Esophagus mucosa (tissue), 1 donor: ENCODE measurements at regions not wholly inside any gene's neighbourhood (a gene's known extent, or its start where the extent isn't known, plus 50 kb on each side); places are given as distances from the start of the nearest gene placed in this dataset.
A peak's percentile ranks its signal among the peaks of the same experiment; 100 is the strongest.

Experiments used
- ATAC-seq: fragments of 200-7000 bp; cut with Tn5 transposase; one replicate; pipeline ENCODE4 v1.9.1; 2020
- donor health status: DM: yes; HTN: yes; CAD: no.

DNA sequence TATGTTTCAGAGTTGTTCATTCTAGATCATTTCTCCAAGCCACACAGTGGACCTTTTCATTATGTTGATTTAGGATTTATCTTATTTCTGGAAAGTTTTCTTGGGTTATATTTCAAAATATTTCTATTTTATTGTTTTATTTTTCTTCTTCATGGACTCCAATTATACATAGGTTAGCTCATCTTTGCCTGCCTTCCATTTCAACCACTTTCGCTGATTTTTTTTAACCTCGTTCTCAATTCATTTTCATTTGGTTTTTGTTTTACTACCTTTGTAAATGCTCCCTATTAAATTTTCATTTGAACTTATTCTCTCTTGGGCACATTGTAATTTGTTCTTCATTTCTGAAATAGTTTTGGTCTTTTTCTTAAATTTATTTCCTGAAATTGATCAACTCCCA is 169.0 kb upstream of the PITX1 start:
- no peak for ATAC-seq

DNA sequence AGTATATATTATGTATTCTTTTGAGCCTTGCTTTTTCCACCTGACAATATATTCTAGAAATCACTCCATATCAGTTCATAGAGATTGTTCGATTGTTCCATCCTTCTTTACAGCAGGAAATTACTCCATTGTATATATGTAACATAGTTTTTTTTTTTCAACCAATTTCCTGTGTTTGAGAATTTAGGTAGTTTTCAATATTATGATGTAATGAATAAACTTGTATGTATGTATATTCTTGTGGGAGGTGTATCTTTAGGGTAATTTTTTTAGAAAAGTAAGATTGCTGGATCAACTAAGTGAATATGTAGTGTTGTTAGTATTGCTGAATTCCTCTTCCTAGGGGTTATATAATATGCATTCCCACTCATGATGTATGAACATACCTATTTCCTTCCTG is 165.9 kb upstream of the PITX1 start:
- no peak for ATAC-seq

DNA sequence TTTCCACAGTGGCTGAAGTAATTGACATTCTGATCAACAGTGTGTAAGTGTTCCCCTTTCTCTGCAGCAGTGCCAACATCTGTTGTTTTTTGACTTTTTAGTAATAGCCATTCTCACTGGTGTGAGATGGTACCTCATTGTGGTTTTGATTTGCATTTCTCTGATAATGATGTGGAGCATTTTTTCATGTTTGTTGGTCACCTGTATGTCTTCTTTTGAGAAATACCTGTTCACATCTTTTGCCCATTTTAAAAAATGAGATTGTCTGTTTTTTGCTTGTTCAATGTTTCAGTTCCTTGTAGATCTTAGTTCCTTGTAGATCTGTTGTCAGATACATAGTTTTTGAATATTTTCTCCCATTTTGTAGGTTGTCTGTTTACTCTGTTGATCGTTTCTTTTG is 162.5 kb upstream of the PITX1 start:
- ATAC-seq: no peak

DNA sequence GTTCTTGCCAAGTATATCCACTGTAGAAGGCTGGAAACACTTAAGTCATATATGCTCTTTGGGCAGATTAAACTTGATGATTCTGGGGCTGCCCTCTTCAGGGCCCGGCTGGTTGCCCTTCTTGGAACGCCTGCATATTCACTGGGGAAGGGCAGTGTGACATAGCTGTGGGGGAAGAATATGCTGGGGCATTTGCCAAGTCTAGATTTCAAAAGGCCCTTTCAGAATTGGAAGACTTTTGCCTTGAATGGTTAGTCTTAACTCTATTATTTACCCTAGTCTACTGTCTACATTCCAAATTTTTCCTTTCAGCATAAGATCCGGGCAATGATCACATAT is 161.2 kb upstream of the PITX1 start:
- ATAC-seq: peak; percentile 57

DNA sequence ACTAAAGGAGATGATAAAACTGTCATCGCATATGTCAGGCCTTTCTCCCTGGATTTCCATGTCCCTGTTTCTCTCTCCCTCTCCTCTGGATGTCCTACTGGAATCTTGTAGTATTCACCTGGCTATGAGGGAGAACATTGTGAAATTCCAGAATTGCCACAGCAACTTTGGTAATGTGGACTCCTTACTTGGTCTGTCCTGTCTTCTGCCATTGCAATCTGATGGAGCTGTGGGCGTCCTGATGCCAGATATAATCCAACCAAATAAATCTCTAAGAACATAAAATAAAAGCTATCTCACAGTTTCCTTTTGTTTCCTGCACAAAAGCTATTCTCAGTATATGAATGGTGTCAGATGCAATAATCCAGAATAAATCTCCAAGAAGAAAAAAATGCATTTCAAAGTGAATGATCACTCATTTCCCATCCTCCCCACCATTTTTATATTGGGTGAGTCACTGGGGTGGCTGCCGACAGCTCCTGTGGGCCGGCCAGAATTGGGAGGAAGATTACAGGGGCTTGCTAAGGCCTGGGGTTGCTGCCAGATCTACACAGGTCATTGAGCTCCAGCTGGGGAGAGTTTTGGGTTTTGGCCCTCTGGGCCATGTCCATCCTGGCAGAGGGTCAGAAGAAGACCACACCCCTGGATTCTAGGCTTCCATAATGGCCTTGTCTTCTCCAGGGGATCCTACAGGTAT is 160.7 kb upstream of the PITX1 start:
- ATAC-seq: peak; percentile 45

DNA sequence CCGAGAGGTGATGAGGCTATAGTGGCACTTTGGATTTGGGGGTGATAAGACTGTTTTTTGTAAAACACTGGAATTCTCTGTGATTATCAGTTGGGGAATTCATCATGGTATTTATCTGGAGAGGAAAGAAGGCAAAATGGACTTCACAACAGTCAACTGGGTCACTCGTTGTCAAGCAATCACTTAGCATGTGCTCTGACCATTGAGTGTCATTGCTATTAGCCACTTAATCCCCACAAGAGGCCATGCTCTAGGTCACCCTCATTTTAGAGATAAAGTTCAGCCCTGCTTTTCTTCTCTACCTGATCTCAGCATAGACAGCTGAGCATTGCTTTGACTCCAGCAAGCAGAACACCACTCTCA is 160.1 kb upstream of the PITX1 start:
- ATAC-seq: no peak

DNA sequence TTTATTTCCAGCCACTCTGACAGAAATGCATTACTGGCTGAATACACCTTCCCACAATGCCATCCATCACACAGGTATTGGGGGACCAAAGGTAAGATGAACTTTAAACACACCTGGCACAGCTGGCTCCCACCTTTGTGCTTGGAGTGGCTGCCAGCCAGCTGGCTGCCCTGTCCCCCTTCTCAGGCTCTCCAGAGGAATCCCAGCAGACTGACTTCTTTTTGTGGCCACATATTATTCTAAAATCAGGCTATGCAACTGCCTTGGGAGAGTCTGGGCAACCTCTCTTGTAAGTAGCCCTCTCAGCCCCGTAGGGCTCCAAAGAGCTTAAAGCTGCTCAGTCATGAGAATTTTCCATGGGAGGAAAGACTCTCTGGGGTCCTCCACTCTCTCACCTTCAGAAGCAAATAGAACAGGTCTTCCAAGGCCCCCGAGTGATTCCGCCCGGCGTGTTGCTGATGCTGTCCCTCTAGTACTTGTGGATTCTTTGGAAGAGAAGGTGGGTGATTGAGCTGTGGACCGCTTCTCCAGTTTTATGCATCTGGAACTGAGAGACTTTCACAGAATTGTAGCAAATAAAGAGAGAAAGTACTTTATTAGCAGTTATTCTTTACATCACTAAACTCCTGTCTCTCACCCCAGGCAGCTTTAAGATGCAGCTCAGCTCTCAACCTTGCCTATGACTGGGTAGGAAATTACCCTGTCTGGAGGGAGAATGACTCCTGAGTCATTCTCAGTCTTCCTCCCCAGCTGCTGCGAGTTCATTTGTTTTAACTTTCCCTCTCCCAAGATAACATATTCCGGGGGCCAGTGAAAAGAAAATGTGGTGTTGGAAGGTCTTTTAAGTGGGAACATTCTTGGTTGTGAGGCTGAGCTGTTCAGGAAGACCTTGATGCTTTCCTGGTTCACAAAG is 159.4 kb upstream of the PITX1 start:
- peak; percentile 32 for ATAC-seq

DNA sequence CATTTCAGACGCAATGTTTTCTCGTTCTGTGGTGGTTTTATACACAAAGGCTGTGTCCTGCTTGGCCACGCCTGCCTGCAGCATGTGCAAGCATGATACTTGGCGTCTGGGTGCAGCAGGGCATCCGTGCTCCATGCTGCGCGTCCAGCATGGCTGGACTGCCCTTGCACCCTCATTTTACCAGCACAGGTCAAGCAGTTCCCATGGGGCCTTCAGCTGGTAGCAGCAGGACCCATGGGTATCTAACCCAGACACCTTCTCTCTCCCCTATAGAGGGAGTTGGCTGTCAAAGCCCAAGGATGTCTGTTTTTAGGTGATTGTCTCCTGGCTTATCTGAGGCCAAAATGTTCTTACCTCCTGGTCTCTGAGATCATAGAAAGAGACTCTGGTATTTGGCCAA is 158.3 kb upstream of the PITX1 start:
- ATAC-seq: peak; percentile 24

DNA sequence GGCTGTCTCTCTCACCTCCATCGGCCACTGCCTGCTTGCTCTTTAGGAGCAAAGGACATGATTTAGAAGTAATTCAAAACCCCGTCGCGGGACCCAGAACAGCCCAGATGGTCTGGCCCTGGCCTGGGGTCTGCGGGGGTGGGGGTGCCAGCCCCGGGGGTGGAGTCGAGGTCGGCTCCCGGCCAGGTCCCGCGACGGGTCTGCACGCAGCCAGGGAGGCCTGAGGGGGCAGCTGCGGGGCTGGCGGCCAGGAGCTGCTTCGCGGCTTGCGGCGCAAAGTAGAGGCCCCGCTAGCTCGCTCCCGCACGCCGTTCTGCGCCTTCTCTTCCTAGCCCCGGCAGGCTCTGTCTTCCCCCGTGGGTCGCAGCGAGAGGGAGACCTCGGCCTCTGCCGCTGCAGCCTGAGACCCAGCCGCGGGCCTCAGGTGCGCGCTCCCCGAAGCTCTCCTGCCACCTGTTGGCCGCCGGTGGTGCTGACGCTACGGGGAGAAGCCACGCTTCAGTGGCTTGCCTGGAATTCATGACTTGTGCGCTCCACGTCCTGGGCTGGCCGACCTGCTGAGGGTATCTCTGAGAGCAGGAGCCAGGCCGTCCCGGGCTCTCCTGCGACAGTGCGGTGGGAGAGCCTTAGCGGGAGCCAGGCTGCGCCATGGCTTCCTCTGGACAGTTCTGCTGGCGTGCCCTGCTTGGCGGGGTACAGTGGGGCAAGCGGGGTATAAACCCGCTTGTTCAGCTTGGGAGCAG is 157.2 kb upstream of the PITX1 start:
- peak; percentile 86 for ATAC-seq

DNA sequence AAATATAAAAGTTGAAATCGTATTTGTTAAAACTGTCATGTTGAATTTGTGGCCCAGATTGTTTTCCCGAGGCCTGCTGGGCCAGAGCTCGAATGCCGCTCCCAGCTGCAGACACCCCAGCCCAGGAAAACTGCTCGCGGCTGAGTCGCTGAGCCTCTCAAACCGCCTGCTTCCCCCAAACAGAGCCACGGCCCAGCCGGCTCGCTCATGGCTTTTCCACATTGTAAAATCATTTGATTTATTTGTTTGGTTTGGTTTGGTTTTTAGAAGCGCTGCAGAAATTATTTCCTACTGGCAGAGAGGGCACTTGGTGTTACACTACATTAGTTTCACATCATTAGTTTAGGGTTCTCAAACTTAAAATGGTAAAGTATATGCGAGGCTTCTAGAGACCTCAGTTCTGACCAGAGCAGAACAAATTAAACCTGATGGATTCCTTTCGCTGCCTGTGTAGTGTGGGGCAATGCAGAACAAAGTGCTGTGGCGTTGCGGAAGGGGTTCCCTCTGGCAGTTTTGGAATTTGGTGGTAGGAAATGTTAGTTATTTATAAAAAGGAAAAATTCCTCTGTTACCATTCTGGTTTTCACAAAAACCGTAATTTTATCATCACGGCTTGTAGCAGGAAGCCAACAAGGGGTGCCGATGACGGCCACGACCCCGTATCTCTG is 156.5 kb upstream of the PITX1 start:
- no peak for ATAC-seq

DNA sequence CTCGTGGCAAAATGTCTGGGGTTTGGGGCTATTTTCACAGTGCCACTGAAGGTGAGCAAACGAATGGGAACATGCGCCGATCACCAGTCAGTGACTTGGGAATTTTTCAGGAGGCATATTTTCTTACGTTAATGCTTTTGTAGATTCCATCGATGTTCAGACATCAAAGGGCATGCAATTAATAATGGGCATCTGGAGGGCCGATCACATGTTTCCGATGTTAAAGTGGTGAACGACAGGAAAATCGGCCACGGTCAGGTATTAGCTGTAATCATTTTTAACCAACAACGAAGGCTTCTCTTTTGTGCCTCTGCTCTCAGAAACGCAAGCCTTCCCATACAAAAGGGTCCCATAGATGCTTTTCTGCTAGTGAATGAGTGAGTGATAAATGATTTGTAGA is 155.0 kb upstream of the PITX1 start:
- no peak for ATAC-seq

DNA sequence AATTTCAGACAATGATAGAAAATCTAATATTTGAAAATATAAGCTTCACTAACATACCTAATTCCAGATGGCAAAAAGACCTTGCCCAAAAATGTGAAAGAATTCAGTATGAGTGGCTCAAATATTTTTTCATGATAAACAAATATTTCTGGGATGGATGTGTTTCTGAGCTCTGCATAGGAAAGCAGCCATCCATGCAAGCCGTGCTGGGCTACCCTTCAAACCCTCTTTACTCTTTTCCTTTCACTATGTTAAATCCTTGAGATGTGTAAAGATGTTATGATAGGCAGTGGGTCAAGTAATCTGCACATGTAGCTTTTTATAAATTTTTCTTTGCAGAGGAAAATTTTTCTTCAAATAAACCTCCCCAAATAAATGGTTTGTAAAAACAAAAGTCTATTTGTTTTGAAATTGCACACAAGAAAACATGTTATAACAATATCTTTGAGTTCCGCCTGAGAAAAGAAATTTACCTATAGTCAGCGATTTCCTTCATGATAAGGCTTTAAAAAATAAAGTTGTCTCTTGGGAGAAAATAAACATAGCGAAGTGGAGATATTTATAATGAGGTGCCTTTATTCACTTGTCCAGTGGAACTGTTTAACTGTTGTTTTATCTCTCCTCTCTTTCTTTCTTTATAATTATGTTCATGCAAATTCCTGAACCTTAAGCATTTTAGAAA is 154.3 kb upstream of the PITX1 start:
- no peak for ATAC-seq

DNA sequence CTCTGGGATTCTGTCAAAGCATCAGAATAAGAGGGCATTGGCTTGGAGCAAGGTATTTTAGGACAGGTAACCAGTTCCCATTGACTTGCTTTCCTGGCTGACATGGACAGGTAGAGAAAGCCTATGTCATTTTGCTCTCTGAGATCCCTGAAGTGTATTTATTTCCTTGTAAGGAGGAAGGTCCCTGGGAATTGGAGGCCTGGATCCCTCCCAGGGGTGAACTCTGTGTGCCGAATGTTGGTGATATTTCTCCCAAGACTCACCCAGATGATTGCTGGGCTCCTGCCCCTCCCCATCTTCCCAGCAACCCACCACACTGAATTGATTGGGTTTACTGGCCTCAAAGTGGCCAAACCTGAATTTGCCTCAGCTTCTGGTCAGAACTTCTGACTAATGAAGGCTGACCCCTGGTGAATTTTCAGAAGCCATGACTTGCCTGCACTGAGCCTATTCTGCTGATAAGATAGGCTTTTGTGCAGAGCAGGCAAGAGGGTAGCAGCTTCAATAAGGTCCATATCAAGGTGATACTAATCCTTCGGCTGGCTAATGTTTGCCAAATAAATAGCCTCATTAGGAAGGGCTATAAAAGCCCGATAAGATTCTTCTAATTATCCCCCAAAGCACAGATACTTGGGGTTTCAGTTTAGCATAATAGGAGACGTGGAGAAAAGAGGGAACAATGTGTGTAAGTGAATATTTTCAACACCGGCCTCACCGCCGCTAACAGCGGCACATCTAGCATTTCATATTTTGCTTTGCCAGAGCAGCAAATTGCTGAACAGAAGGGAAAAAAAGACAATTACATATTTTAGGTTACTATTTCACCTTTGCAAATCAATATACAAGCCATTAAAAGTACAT is 152.9 kb upstream of the PITX1 start:
- ATAC-seq: peak; percentile 2

DNA sequence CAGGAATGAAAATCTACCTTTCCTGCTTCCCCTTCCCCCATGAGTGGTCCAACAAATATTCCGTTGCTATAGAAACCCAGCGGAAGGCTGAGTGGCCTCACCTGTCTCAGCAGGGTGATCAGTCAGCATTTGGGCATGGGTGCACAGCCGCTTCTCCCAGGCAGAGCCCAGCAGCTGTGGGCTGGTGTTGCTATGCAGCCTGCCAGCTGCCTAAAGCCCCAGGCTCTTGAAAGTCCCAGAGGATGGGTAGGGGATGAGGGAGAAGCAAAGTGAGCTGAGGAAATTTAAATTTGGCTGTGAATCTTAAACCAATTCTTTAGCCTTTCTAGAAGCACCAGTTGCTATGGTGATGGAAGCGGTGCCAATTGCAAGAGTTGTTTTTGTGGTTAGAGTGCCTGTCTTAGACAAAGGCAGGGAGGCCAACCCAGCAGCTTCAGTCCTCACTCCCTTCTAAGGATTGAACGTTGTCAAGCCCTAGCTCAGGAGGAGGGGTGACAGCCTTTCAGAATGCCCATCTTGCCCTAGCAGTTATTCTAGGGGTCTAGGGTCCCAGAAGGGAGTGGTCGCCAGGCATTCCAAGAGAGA is 151.5 kb upstream of the PITX1 start:
- peak; percentile 58 for ATAC-seq

DNA sequence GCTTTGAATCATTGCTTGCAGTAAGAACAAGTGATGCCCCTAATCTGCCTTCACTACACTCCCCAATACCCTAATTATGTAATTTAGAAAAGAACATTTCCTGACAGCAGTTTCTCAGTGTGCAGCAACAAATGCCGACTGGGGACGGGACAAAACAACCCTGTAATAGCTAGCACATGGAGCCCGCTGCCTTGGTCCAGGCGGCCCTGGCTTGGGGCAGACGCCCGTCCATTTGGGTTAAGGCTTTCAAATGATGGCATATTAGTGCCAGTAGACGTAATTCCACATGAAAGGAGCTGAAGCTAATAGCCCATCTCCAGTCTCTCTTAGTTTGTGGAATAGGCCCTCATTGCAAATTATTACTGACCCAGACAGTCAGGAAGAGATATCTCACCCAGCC is 150.6 kb upstream of the PITX1 start:
- no peak for ATAC-seq

DNA sequence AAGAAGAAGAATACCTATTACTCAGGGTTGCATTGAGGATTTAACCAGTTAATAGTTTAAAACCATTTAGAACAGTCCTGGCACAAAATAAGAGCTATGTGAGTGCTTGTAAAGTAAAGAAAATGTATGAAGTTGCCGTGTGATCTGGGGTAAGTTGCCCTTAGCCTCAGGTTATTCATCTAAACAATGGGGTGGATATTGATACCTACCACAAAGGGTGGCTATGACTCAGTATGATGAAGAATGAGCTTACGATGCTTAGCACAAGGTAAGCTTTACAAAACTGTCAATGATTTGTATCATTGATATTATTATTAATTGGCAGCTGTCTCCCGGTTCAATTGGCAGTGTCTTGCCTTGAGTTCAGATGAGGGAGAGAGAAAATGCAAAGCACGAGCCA is 149.4 kb upstream of the PITX1 start:
- ATAC-seq: peak; percentile 34

DNA sequence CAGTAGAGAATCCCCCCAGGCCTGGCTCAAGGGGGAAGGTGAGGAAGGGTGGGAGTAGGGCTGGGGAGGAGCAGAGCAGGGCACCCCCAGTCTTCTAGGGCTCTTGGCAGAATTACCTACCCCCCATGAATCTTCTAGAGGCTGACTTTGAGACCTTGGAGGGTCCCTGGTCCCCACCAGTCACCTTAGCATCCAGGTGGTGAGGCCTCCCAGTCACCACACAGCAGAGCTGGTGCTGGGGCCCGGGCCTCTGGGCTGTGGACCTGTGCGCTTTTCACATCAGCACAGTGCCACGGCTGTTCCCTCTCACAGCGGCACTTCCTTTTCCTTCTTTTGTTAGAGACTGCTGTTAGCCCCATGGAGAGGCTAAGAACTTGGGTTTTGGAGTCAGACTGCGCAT is 148.6 kb upstream of the PITX1 start:
- ATAC-seq: no peak

DNA sequence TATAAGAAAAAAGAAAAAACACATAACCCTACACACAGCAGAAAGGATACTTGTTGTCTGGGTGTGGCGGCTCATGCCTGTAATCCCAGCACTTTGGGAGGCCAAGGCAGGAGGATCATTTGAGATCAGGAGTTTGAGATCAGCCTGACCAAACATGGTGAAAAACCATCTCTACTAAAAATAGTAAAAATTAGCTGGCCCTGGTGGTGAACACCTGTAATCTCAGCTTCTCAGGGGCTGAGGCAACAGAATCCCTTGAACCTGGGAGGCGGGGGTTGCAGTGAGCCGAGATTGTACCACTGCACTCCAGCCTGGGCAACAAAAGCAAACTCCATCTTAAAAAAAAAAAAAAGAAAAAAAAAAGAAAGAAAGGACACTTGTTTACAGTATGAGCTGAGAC is 147.6 kb upstream of the PITX1 start:
- ATAC-seq: no peak

DNA sequence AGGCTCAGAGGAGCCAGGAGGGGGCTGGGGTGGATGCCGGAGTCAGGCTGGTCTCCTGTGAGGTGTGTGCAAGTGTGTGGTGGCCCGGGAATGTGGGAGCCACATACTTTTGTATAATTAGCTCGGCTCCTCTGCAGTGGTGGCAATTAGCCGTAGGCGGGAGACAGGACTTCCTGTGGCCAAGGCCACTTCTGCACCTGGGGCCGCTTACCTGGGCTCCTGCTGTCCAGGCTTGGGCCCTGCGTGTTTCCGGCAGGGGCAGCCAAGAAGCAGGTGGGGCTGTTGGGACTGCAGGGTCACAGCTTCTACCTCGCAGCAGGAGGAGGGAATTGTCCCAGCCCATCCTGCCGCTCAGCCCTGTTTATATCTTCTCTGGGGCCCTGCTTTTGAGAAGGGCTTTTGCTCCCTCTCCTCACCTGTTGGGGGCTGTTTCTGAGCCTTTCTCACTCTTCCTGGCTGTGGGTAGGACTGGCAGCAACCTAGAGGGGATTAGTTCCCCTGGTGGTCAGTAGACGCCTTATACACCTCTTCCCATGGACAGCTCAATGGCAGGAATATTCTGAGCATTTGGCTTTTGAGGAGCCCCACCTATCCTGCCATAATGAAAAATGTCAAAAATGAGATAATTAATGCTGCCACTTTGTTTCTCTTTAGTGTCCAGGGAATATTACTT is 145.4 kb upstream of the PITX1 start:
- ATAC-seq: no peak

DNA sequence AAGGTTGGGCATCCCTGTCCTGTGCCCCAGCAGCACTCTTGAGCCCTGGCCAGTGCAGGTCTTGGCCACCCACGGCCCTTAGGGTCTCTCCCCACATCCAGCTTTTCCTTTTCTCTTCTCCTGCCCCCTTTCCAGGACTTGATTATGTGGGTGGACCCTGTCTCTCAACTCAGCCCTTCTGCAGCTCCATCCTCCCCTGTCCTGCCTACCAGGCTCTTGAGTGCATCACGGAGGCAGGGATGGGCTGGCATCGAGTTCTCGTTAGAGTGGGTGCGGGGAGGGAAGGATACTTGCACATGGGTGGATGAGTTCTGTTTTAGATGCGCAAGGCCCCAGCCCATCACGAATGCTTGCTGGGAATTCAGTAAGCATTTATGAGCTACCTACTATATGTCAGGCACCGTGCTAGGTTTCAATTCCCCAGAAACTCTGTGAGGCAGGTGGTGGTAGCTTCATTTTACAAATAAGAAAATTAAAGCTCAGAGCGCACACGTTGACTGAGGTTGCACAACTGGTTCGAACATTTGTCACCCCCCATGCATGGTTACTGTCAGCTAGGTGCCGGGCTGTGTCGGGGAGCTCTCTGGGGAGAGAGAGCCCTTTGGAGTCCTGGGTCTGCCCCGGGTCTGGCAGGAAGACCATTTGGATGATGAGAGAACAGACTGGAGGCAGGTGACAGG is 144.6 kb upstream of the PITX1 start:
- no peak for ATAC-seq
